HG03196 (cell line): ENCODE measurements at regions not wholly inside any gene's neighbourhood (a gene's known extent, or its start where the extent isn't known, plus 50 kb on each side); places are given as distances from the start of the nearest gene placed in this dataset.

Source experiments
- ATAC-seq: cut with Tn5 transposase; IDR thresholded peaks from one replicate; pipeline ENCODE4 v1.9.1; 2021; ENCODE audit not compliant: unreplicated experiment

DNA sequence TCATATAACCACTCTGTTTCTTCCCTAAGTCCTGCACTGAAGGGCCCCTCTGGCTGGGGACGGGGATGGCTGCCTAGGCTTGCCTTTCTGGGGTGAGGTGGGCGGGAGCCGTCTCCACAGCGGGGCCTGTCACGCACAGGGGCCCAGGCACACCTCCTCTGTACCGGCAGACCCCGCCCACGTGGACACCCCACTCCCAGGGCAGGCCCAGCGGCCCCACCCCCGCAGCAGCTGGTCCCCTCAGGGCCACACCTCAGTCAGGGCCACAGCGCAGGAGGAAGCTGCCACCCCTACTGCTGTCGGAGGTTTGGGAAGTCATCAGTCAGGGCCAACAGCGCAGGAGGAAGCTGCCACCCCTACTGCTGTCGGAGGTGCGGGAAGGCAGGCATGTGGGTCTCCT lies 257.6 kb upstream of the RAB6C start:
- ATAC-seq, result no peak

- no peak for ATAC-seq
These were observed 257.0 kb upstream of the RAB6C start for GRCh38 chr2:129722306-129723019.

DNA sequence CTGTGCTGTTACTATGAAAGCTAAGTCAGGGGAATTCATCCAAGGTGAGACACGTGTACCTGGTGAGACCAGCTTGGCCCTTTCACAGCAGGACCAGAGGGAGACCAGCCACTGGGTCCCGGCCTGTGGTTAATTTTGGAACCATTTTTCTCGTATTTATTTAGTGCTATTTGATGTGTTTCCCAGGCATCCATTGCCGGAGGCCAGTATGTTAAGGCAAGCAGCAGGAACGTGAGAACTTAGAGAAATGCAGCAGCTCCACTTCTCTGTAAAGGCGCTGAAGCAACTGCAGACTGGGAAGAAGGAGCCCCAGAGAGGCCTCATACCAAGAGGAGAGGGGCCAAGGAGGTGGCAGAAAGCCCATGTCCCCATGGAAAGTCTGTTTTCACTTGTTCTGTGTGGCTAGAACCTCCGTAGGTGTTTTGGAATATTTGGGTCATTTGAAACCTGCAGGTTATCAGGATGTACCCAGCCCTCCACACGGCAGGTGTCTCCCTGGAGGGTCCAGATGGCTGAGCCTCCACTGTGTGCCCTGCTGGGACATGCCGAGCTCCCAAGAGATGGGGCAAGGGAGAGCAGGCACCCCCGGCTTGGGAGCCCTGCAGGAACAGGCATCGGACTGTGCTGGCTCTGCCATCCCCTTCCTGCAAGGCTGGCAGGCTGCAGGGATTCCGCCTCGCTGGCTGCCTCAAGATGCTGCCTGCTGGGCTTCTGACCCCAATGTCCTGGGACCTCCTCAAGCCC lies 256.0 kb upstream of the RAB6C start:
- no peak for ATAC-seq

DNA sequence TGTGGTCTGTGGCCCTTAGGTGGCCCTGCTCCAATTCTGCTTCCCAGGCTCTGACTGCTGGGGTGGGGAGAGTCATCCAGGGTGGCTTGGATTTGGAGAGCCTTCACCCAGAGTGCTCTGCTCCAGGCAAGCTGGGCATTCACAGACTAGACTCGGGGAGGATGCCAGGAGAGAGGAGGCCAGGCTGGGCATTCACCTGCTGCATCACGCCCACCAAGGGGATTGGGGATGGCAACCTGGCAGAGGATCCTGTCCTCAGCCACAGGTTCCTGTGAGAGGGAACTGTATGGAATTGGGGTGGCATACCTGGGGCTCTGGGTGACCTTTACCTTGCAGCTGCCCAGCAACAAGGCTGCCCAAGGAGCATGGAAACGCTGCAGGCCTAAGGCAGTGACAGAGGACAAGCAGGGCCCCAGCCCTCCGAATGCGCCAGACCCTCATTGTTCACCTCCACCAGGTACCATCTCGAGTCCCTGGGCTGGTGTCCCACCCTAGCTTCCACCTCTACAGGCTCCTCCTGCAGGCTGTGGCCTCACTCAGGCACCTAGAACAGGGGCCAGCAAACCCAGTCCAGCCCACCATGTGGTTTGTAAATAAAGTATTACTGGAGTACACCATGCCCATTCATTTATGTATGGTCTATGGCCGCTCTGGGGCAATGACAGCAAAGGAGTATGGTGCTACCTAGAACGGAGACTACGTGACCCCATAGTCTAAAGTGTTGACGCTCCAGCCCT lies 255.3 kb upstream of the RAB6C start:
- ATAC-seq, result no peak

DNA sequence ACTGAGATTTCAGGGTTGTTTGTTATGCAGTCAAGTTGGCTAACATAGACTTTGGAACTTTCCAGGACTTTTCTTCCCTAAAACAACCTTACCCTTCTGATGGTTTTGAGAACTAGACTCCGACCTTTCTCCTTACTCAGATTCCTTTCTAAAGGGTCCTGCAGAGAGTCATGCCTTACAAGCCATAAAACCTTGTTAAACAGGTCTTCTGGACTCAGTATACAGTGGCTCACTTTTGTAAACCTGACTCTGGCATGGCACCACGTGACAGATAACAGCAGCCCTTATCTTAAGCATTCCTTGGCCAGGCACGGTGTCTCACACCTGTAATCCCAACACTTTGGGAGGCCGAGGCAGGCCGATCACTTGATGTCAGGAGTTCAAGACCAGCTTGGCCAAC lies 253.2 kb upstream of the RAB6C start:
- ATAC-seq, result no peak

- no peak for ATAC-seq
These were observed 252.2 kb upstream of the RAB6C start for GRCh38 chr2:129727286-129727685.

GRCh38 chr2:129728035-129728972 lies 251.2 kb upstream of the RAB6C start:
- ATAC-seq, result no peak

DNA sequence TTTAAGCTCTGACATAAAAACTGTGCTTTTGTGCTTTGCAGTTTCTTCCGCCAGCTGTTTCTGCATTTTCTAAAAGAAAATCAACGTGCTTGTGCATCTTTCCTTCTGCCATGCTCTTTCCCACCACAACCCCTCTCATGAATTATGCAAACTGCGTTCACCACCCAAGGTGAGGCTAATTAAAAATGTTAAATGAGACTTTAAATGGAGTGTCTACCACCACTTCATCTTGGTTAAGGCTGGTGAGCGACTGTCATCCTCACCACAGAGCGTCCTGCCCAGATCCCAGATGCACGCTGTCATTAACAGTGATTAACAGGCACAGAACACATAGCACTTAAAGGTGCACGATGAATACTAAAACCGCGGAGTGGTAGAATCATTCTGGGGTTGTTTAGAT lies 250.5 kb upstream of the RAB6C start:
- no peak for ATAC-seq

- ATAC-seq, result no peak
These were observed 249.8 kb upstream of the RAB6C start for GRCh38 chr2:129729646-129730045.

DNA sequence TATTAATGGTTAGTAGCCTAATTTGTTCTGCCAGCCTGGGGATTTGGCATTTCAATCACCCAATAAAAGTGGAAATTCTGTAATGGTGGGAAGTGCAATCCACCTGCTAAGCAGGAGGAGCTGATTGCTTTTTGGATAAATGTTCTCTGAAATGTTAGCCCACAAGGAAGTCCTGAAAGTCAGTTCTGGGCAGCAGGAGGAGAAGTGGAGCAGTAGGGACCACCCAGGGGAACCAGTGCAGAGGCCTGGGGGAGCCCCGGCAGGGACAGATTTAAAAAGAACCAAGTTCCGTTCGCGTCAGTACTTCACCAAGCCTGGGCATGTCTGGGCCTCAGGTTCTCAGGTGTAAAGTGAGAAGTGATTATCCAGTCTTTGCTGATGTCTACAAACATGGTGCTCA lies 248.5 kb upstream of the RAB6C start:
- no peak for ATAC-seq

DNA sequence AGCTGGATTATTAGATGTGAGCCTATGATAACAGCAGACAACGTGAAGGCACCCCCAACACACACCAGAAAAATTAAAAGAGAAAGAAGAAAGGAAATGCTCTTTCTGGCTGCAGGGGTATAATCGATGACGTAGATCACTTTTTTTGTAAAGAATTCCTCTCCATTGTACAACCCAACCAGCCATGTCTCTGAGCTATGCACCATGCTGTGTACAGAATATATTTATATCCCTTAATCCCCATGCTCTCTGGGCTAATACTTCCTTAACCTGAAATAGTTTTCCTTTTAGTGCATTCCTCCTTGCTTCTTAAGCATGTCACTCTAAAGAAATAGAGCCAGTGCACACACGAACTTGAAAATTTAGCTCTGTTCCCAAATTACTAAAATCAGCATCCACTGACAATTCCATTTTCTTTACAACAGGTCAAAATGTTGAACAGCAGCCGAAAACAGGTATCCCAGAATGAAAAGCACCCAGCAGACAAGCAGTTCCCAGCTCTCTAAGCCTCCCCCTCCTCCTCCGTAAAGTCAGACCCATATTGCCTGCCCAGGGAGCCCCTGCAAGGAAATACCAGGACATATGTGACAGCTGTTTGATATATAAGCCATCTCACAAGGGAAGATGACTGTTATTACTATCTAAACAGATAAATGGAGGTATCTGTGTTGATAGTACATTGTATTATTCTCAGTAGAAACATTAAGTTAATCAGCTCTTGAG lies 247.4 kb upstream of the RAB6C start:
- no peak for ATAC-seq

DNA sequence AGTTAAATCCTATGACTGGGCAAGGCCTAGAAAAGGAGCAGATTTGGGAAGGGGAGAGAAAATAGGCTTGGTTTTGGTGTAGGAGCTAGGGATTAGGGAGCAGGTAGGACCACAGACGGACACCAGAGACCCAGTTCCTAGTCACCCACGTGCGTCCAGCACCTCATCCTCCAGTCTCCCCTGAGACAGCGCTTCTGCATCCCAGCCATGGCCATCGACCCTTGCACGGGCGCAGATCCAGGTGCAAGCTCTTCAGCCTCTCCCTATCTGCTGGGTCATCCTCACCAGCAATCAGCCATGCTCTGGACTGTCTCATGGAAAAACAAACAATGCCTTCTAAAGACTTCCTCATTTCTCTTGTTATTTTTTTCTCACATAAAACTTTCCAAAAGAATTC lies 246.8 kb upstream of the RAB6C start:
- ATAC-seq, result no peak

GRCh38 chr2:129733041-129733440 lies 246.4 kb upstream of the RAB6C start:
- no peak for ATAC-seq

DNA sequence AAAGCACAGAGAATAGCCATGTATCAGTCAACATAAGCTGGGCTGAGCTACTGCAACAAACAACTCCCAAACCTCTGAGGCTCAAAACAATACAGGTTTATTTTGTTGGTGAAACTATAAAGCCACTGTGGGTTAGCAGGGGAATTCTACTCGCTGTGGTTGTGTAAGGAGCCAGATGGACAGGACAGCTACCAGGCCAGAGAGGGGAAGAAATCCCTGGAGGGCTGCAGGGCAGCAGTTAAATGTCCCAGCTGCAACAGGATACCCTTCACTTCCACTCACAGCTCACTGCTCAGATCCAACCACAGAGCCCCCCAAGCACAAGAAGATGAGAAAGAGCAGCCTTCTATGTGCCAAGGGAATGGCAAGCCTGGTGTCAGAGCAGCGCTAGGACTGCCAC lies 245.9 kb upstream of the RAB6C start:
- no peak for ATAC-seq

DNA sequence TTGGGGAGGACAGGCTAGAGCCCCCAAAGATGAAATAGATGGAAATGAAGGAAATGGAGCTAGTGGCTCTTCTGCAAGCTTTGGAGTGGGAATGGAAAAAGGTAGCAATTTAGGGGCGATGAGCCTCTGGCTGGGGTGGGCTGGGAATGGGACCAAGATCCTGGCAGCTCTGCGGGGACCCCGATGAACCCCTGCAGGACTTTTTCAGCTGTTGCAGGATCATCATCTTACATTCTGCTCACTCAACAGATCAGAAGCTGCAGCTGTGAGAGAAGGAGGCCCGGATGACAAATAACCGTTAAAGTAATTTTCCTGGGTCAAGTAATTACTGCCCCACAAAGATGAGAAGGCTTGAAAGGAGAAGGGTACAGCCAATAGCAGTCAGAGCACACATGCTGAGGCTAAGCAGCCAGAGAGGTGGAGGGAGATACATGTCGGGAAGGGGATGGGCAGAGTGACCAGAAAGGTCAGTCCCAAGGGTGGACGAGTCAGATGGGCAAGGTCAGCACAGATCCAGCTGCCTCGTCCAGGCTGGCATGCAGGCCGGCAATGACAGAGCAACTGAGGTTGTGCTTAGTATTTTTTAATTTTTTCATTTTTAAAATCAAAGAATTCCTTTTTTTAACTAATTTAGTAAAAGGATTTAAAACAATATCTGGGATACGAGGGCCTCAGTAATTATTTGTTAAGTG lies 245.0 kb upstream of the RAB6C start:
- ATAC-seq, result no peak

- no peak for ATAC-seq
These were observed 243.9 kb upstream of the RAB6C start for GRCh38 chr2:129735576-129735975.

- no peak for ATAC-seq
These were observed 241.6 kb upstream of the RAB6C start for GRCh38 chr2:129737660-129738527.

DNA sequence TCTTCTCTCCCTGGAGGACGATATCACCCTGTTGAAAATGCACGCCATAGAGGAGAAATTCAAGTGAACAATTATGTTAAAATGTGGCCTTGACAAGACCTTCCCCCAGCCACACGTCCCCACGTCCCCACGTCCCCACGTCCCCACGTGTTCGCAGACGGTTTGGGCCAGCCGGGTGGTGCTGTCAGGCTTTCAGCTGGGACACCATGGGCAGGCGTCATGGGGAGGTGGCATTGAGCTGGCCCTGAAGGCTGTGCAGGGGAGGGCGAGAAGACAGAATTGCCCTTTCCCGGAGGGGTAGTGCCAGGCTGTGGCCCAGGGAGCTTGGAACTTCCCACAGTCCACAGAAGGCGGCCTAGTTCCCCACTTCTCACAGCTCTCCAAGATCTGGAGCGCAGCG lies 240.7 kb upstream of the RAB6C start:
- no peak for ATAC-seq

DNA sequence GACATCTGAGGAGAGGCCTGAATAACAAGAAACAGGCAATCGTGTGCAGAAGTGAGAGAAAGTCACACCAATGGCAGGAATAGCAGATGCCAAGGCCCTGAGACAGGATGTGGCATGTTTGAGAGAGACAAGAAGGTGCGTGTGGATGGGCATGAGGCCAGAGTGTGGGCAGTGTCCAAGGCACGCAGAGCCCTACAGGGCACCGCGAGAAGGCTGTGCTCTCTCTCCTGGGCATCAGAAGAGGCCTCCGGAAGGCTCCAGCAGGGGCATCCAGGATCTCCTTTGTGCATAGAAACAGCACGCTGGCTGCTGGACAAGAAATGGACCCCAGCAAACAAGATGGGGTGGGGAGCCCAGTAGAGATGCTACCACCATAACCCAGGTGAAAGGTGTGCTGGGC lies 239.0 kb upstream of the RAB6C start:
- ATAC-seq, result no peak
